Posterior cingulate gyrus (tissue), 11 donors: ENCODE measurements at regions not wholly inside any gene's neighbourhood (a gene's known extent, or its start where the extent isn't known, plus 50 kb on each side); places are given as distances from the start of the nearest gene placed in this dataset.
A peak's percentile ranks its signal among the peaks of the same experiment; 100 is the strongest.
"Not testable (repeated sequence)": the region's sequence is repeated elsewhere in the genome, so short reads cannot be mapped to it uniquely, and the experiment has no call there.

ENCODE experiments used
- DNase-seq, 10 donors: peaks; one replicate each; pipeline versions ENCODE4 v3.0.0 to v3.0.0-alpha.2; 2020 to 2021; ENCODE audit warnings: mixed read lengths in 3 of 10
- intact Hi-C: fragments of 100-400 bp; cut with DNase I; formaldehyde crosslinking; loops from one replicate; pipeline ENCODE4 v1.15.1; 2023

DNA sequence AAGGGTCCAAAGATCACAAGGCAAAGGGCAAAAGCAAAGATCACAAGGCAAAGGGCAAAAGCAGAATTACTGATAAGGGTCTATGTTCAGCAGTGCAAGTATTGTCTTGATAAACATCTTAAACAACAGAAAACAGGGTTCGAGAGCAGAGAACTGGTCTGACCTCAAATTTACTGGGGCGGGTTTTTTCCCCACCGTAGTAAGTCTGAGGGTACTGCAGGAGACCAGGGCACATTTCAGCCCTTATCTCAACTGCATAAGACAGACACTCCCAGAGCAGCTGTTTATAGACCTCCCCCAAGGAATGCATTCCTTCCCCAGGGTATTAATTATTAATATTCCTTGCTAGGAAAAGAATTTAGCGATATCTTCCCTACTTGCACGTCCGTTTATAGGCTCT, 61.3 kb downstream of the ZNF860 start:
- DNase-seq, intact Hi-C loops: not testable (repeated sequence)

- intact Hi-C loops: no loop called here
- peak in 3 of 10 donors; percentile 32 to 41 (median 33) for DNase-seq
These were observed 61.1 kb upstream of the GPD1L start for GRCh38 chr3:32045091-32045915.

- DNase-seq: no peak
- intact Hi-C loops: no loop called here
These were observed 60.3 kb upstream of the GPD1L start for GRCh38 chr3:32046102-32046501.

GRCh38 chr3:32048487-32049182, 57.8 kb upstream of the GPD1L start:
- intact Hi-C loops: no loop called here
- no peak for DNase-seq

DNA sequence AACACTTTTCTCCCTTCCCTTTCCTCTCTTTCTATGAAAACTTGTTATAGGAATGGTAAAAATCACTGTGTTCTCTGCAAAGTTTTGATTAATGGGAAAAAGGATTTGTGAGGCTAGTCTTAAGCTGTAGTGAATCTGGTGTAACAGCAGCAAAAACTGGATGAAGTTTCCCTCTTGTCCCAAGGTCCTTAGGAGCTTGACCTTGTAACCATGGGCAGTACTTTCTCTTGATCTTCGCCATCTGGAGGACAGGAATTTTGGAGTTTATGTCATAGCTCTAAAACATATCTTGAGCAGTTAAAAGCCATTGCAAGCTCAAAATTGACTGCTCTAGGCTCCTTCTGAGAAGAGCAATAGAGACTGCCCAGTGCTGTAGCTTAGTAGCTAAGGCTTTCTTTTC, 56.5 kb upstream of the GPD1L start:
- DNase-seq: no peak
- intact Hi-C loops: no loop called here

DNA sequence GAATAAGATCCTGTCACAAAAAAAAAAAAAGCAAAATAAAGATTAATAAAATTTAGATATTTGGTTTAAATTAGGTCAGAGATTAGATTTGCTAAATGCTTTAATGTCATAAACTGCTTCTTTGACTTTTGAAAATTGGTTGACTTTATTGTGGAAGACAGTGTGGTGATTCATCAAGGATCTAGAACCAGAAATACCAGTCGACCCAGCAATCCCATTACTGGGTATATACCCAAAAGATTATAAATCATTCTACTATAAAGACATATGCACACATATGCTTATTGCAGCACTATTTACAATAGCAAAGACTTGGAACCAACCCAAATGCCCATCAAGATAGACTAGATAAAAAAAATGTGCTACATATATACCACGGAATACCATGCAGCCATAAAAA, 54.2 kb upstream of the GPD1L start:
- DNase-seq, intact Hi-C loops: not testable (repeated sequence)

DNA sequence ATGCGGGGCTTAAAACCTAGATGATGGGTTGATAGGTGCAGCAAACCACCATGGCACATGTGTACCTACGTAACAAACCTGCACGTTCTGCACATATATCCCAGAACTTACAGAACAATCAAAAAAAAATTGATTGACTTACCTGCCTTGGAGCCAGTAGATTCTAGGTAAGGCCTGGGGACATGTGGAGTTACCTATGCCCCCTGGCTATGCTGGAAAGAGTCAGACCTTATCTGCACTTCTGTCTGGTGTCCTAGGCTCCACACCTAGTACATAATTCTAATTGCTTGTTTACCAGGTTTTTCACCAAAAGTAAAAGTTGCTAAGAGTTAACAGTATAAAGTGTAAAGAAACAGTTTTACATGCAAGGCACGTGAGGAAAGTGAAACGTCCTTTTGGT, 53.6 kb upstream of the GPD1L start:
- DNase-seq, intact Hi-C loops: not testable (repeated sequence)

DNA sequence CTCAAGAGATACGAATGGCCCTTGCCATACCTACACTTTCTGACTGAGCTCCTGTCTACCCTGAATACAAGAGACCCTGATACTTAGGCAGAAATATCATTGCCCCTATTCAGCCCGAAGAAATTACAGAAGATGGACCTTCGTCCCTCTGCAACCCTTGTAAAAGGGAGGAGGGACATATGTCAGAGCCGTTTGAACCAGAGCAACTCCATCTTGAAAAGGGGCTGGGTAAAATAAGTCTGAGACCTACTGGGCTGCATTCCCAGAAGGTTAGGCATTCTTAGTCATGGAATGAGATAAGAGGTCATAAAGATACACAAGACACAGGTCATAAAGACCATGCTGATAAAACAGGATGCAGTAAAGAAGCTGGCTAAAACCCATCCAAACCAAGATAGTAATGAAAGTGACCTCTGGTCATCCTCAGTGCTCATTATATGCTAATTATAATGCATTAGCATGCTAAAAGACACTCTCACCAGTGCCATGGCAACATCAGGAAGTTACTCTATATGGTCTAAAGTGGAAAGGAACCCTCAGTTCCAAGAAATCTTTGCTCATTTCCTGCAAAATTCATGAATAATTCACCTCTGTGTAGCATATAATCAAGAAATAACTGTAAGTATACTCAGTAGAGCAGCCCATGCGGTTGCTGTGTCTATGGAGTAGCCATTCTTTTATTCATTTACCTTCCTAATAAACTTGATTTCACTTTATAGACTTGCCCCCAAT, 49.7 kb upstream of the GPD1L start:
- intact Hi-C loops: no loop called here
- DNase-seq: no peak
